OCI-LY7 (cell line): ENCODE measurements at regions not wholly inside any gene's neighbourhood (a gene's known extent, or its start where the extent isn't known, plus 50 kb on each side); places are given as distances from the start of the nearest gene placed in this dataset.

Experiments used
- EZH2phosphoT487 ChIP-seq: fragments of 200-600 bp; sonication (generic); IDR thresholded peaks from 2 replicates; pipeline ENCODE4 v1.6.1; 2018; ENCODE audit warnings: low read depth, borderline replicate concordance, mild to moderate bottlenecking, mixed run types, antibody characterized with exemption, low read length, moderate library complexity, mixed read lengths
- TF ChIP-seq, protein P1 (sequence below): fragments of 200-600 bp; sonication (generic); conservative IDR thresholded peaks from 2 replicates; pipeline ENCODE4 v1.5.1; 2014; ENCODE audit warnings: mild to moderate bottlenecking, antibody characterized with exemption, low read length, moderate library complexity, mixed read lengths

DNA sequence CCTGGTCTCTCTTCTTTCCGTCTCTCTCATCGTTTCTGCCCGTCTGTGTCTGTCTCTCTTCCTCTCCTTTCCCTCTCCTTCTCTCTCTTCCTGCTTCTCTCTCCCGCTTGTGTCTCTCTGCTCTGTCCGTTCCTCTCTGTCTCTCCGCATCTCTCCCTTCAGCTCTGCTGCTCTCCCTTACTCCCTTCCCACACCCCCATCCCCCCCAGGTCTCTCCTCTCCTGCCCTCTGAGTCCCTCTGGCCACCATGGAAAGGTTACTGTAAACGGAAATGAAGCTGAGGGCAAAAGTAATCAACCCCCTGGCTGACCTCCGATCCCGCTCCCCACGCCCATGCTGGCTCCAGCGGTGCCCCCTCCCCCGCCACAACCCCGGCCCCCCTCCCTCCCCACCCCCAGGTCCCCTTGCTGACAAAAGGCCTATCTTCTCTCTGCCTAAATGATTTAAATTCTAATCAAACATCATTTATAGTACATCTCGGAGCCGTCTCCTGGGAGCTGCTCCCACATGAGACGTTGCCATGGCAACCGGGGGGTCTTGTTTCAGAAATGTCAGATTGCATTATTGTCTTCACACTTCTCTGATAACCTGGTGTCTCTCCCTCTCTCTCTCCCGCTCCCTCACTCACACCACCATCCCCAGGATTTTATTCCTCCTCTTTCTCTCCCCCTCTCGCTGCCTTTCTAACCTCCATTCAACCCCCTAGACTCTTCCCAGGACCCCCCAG, 203.8 kb downstream of the RBM19 start:
- TF ChIP-seq, protein P1, sequence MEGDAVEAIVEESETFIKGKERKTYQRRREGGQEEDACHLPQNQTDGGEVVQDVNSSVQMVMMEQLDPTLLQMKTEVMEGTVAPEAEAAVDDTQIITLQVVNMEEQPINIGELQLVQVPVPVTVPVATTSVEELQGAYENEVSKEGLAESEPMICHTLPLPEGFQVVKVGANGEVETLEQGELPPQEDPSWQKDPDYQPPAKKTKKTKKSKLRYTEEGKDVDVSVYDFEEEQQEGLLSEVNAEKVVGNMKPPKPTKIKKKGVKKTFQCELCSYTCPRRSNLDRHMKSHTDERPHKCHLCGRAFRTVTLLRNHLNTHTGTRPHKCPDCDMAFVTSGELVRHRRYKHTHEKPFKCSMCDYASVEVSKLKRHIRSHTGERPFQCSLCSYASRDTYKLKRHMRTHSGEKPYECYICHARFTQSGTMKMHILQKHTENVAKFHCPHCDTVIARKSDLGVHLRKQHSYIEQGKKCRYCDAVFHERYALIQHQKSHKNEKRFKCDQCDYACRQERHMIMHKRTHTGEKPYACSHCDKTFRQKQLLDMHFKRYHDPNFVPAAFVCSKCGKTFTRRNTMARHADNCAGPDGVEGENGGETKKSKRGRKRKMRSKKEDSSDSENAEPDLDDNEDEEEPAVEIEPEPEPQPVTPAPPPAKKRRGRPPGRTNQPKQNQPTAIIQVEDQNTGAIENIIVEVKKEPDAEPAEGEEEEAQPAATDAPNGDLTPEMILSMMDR, result no peak
- TF ChIP-seq EZH2phosphoT487, result no peak
